HEK293 (cell line): ENCODE measurements at regions not wholly inside any gene's neighbourhood (a gene's known extent, or its start where the extent isn't known, plus 50 kb on each side); places are given as distances from the start of the nearest gene placed in this dataset.

Experiments used
- EGR2 ChIP-seq: fragments of 450-650 bp; formaldehyde crosslinking; IDR thresholded peaks from 2 replicates; pipeline ENCODE4 v1.5.1; 2016; ENCODE audit warnings: low read depth, missing biosample characterization, missing genetic modification characterization
- HOXA7 ChIP-seq: sonication (generic); formaldehyde crosslinking; IDR thresholded peaks from 2 replicates; pipeline ENCODE4 v1.8.1; 2022; ENCODE audit warnings: missing genetic modification reagents, borderline replicate concordance
- KLF16 ChIP-seq: fragments of 450-650 bp; formaldehyde crosslinking; IDR thresholded peaks from 2 replicates; pipeline ENCODE4 v1.5.1; 2017; ENCODE audit warnings: missing biosample characterization, missing genetic modification characterization
- ZBTB8A ChIP-seq: fragments of 450-650 bp; formaldehyde crosslinking; IDR thresholded peaks from 2 replicates; pipeline ENCODE4 v1.5.1; 2016; ENCODE audit warnings: missing biosample characterization, missing genetic modification characterization
- ZNF23 ChIP-seq: fragments of 450-650 bp; formaldehyde crosslinking; IDR thresholded peaks from 2 replicates; pipeline ENCODE4 v1.5.1; 2016; ENCODE audit warnings: missing biosample characterization, missing genetic modification characterization, borderline replicate concordance
- ZNF510 ChIP-seq: fragments of 450-650 bp; formaldehyde crosslinking; IDR thresholded peaks from 2 replicates; pipeline ENCODE4 v1.5.1; 2018; ENCODE audit warnings: mild to moderate bottlenecking, missing genetic modification characterization, missing biosample characterization; ENCODE audit not compliant: insufficient replicate concordance
- ZNF777 ChIP-seq: fragments of 450-650 bp; formaldehyde crosslinking; IDR thresholded peaks from 2 replicates; pipeline ENCODE4 v1.5.1; 2017; ENCODE audit warnings: missing biosample characterization, missing genetic modification characterization, borderline replicate concordance
- ZNF792 ChIP-seq: fragments of 450-650 bp; formaldehyde crosslinking; IDR thresholded peaks from 2 replicates; pipeline ENCODE4 v1.5.1; 2016; ENCODE audit warnings: missing biosample characterization, missing genetic modification characterization
- ZSCAN23 ChIP-seq: fragments of 450-650 bp; formaldehyde crosslinking; IDR thresholded peaks from 2 replicates; pipeline ENCODE4 v1.5.1; 2016; ENCODE audit warnings: missing biosample characterization, missing genetic modification characterization

DNA sequence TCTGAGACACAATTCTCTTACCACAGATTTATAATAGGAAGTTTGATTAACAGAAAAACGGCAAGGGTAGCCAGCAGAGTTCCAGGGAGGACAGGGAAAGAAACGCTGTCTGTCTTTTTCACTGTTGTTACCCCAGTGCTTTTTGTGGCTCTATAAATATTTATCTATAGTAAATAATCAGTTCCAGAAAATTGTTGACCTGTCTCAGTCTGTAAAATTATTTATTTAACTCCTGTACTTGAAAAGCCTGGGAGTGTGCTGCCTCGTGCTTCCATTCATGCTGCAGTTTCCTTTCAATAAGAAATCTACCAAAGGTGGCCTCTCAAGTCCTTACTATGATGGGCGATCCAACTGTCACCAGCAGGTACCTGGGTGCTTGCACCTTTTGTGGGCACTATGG lies 102.9 kb downstream of the ETAA1 start:
- TF ChIP-seq ZSCAN23 (tag by site-specific recombination) = no peak
- TF ChIP-seq ZNF777 (tag by site-specific recombination) = no peak
- TF ChIP-seq ZBTB8A (tag by site-specific recombination) = no peak
- no peak for TF ChIP-seq ZNF23 (tag by site-specific recombination)
- no peak for TF ChIP-seq EGR2 (tag by site-specific recombination)
- no peak for TF ChIP-seq KLF16 (tag by site-specific recombination)
- no peak for TF ChIP-seq ZNF792 (tag by site-specific recombination)
- no peak for TF ChIP-seq ZNF510 (tag by site-specific recombination)
- TF ChIP-seq HOXA7 (CRISPR knock-in tag) = no peak
